ENCODE measurements at regions not wholly inside any gene's neighbourhood (a gene's known extent, or its start where the extent isn't known, plus 50 kb on each side); places are given as distances from the start of the nearest gene placed in this dataset.
"Not testable (repeated sequence)": the region's sequence is repeated elsewhere in the genome, so short reads cannot be mapped to it uniquely, and the experiment has no call there.

- Histone ChIP-seq H3K27me3 (no peaks in the 10 kb centered on the region), H3K9me3 (no peaks in the 10 kb centered on the region), H3K4me3 (no peak overlapping the region), H3K4me1 (no peaks in the 10 kb centered on the region), H3K36me3 (no peaks in the 10 kb centered on the region), H3K27ac (no peak overlapping the region)
- ATAC-seq, result no peak
- intact Hi-C loops (cut with DNase I), result no loop called here
- DNase-seq, result no peak
- no peak for TF ChIP-seq CTCF (IDR thresholded peaks at IDR 0.05)
Observed at GRCh38 chr15:38795471-38796245, 231.0 kb upstream of the RASGRP1 start.

GRCh38 chr15:38796589-38796988 is 232.0 kb upstream of the RASGRP1 start:
- Histone ChIP-seq H3K4me3 (no peak overlapping the region), H3K36me3 (no peaks in the 10 kb centered on the region), H3K4me1 (no peaks in the 10 kb centered on the region), H3K27me3 (no peaks in the 10 kb centered on the region), H3K9me3 (no peaks in the 10 kb centered on the region), H3K27ac (no peak overlapping the region)
- DNase-seq (no peak), ATAC-seq (no peak)
- intact Hi-C loops (cut with DNase I), result no loop called here
- TF ChIP-seq CTCF (IDR thresholded peaks at IDR 0.05), result no peak

GRCh38 chr15:38797506-38797905 is 232.9 kb upstream of the RASGRP1 start:
- ATAC-seq; H3K36me3 ChIP-seq; intact Hi-C loops (cut with DNase I); H3K27me3 ChIP-seq; H3K4me1 ChIP-seq; H3K27ac ChIP-seq; H3K9me3 ChIP-seq; DNase-seq; H3K4me3 ChIP-seq: not testable (repeated sequence)

DNA sequence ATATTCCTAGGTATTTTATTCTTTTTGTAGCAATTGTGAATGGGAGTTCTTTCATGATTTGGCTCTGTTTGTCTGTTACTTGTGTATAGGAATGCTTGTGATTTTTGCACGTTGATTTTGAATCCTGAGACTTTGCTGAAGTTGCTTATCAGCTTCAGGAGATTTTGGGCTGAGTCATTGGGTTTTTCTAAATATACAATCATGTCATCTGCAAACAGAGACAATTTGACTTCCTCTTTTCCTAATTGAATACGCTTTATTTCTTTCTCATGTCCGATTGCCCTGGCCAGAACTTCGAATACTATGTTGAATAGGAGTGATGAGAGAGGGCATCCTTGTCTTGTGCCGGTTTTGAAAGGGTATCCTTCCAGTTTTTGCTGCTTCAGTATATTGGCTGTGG is 234.6 kb upstream of the RASGRP1 start:
- DNase-seq; H3K9me3 ChIP-seq; ATAC-seq; H3K36me3 ChIP-seq; H3K27me3 ChIP-seq; H3K27ac ChIP-seq; H3K4me3 ChIP-seq; H3K4me1 ChIP-seq; intact Hi-C loops (cut with DNase I): not testable (repeated sequence)

DNA sequence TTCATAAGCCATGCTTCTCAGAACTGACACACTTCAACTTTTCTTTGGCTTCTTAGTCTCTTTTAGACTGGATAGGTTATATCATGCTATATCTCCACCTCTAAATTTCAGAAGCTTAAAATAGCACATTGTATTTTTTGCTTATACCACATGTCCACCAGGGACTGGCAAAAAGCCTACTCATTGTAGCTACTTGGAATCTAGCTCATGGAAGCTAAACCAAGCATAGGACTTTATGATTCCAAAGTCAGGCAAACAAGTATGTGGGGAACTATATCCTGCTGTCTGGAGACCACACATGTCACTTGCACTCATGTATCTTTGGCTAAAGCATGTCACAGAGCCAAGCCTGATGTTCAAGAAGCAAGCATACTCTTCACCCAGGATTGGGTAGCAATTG is 245.0 kb upstream of the RASGRP1 start:
- no peak for ATAC-seq
- H3K9me3 ChIP-seq, result no peaks in the 10 kb centered on the region
- no peak for DNase-seq
- intact Hi-C loops (cut with DNase I), result loop anchor here (10.0 kb wide), 2 partner anchors 185 to 775 kb away; partner anchors contain the start of gene THBS1
- no peaks in the 10 kb centered on the region for H3K4me1 ChIP-seq
- H3K4me3 ChIP-seq, result no peak overlapping the region
- H3K27ac ChIP-seq, result no peak overlapping the region
- no peaks in the 10 kb centered on the region for H3K27me3 ChIP-seq
- TF ChIP-seq CTCF (IDR thresholded peaks at IDR 0.05), result no peak
- no peaks in the 10 kb centered on the region for H3K36me3 ChIP-seq

- ATAC-seq (no peak), DNase-seq (no peak)
- H3K9me3 ChIP-seq, result no peaks in the 10 kb centered on the region
- no peak overlapping the region for H3K27ac ChIP-seq
- H3K4me1 ChIP-seq, result no peaks in the 10 kb centered on the region
- TF ChIP-seq CTCF (IDR thresholded peaks at IDR 0.05), result no peak
- H3K4me3 ChIP-seq, result no peak overlapping the region
- no peaks in the 10 kb centered on the region for H3K27me3 ChIP-seq
- H3K36me3 ChIP-seq, result no peaks in the 10 kb centered on the region
- intact Hi-C loops (cut with DNase I), result loop anchor here (10.0 kb wide), 2 partner anchors 184 to 774 kb away; partner anchors contain the start of gene THBS1
Observed at GRCh38 chr15:38810686-38811085, 246.1 kb upstream of the RASGRP1 start.

- not testable (repeated sequence) for DNase-seq, H3K36me3 ChIP-seq, ATAC-seq, H3K9me3 ChIP-seq, H3K27ac ChIP-seq, H3K27me3 ChIP-seq, H3K4me1 ChIP-seq, H3K4me3 ChIP-seq
- intact Hi-C loops (cut with DNase I), result loop anchor here (10.0 kb wide), 2 partner anchors 181 to 771 kb away; partner anchors contain the start of gene THBS1
Observed at GRCh38 chr15:38814254-38814653, 249.6 kb upstream of the RASGRP1 start.
